GM21390 (cell line): ENCODE measurements at regions not wholly inside any gene's neighbourhood (a gene's known extent, or its start where the extent isn't known, plus 50 kb on each side); places are given as distances from the start of the nearest gene placed in this dataset.
"Not testable (repeated sequence)": the region's sequence is repeated elsewhere in the genome, so short reads cannot be mapped to it uniquely, and the experiment has no call there.

ENCODE experiments used
- ATAC-seq: cut with Tn5 transposase; IDR thresholded peaks from one replicate; pipeline ENCODE4 v1.9.1; 2021; ENCODE audit not compliant: unreplicated experiment

DNA sequence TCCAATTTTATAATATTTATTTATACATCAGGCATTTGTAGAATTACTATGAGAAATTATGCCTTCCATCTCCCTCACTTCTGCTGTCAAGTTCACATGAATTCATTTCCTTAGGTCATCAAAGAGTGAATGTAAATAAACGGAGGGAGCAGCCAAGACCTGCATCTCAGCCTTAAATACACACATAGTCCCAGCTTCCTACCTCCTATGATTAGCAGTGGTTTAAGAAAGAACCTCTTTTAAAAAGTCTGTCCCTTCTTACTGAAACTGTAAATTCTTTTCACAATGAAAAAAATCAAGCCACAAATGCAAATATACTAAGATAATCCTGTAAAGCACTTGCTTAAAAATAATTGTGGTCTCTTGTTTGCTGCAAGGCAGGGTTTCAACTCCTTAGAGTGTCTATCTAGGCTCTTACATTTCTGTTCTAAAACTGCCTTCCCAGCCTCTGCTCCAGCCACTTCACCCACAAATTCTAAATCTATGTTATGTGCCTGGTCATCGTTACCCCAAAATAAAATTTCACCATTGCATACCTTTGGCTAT is 532.7 kb upstream of the FSHR start:
- no peak for ATAC-seq

DNA sequence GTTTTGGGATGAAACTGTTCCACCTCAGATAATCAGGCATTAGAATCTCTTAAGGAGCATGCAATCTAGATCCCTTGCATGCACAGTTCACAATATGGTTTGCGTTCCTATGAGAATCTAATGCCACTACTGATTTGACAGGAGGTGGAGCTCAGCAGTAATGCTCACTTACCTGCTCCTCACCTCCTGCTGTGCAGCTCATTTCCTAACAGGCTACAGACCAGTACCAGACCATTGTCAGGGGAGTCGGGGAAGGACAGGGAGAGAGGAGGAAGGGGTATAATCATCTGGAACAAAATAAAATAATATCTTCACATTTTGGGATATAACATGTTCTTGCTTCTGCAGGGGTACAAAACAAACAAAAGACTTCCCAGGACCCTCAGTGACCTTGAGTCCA is 532.0 kb upstream of the FSHR start:
- no peak for ATAC-seq

DNA sequence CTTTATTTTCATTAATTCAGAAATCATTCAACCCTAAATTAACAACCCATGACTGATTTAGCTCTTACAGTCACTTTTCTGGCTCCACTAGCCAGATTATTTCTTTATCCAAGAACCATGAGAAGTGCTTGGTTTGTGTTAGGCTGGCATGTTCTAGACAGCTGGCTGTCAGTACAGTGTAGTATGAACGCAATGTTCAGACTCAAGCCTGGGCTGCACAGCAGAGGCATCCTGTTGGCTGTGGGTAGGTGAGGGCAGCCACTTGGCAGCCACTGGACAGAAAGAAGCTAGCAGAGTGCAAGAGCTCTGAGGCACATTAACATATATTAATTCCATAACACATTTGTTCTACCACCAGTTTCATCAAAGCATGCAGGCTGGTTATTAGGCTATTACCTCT is 522.9 kb upstream of the FSHR start:
- no peak for ATAC-seq

DNA sequence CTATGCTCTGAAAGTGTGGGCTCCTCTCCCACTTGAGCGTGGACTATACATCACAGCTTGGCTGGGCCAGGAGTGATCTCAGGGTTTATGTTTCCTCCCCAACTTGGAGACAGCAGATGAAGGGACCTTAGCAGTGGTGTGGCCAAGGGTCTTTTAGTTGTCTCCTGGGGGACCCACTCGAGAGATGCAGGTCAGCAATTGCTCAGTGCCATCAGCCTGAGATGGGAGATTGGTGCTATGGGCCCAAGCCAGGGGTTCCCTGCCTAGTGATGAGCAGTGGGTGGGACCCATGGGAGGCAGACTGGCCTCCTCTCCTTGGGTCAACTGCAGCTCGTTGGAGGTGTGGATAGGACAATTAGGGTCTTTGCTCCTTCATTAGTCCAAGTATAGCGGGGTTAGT is 510.5 kb upstream of the FSHR start:
- no peak for ATAC-seq

DNA sequence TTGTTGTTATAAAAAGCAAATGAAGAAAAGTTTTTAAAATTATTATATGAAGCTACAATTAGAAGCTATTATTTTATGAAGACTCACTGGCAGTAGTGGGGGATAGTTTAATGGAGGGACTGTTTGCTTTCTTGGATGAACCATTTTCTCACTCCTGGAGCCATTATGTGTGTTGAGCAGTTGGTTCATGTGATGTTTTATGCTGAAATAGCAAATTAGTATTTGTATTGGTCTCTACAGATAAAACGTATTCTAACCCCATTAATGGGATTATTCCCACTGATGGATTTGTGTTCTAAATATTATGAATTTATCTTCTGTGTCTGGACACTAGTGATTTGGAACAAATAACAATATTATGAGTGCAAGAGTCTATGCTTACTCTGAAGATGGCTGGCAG is 507.5 kb upstream of the FSHR start:
- no peak for ATAC-seq

DNA sequence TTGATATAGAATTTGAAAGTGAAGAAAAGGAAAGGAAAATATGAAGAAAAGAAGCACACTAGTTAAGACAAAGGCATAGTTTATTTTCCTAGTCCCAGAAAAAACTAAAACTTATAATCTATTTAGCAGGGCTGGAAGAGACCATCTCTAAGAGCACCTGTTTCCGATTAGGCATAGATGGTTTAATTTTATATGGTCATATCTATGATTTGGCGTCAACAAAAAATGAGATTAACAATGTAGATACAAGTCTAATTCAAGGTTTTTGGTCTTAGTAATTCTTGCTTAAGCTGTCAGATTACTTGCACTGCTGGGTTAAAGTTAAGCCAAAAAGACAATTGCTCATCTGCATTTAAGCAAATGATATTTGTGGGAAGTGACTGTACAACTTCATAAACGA is 502.5 kb upstream of the FSHR start:
- ATAC-seq: no peak

DNA sequence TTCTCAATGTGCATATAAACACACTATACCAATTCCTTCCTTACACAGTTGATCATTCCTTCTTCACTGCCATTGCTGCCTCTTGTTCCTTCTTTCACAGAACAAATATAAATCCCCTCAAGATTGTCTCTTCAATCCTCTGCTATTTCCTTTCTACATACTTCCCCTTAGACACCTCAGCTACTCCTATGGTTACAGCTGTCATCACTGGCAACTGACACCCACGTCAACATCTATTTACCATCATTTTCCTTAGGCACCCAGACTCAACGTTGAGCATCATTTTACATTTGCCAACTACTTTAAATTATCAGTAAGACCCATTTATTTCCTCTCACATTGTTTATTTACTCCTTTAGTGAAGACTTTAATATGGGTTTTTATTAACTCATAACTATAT is 488.8 kb upstream of the FSHR start:
- ATAC-seq: no peak

DNA sequence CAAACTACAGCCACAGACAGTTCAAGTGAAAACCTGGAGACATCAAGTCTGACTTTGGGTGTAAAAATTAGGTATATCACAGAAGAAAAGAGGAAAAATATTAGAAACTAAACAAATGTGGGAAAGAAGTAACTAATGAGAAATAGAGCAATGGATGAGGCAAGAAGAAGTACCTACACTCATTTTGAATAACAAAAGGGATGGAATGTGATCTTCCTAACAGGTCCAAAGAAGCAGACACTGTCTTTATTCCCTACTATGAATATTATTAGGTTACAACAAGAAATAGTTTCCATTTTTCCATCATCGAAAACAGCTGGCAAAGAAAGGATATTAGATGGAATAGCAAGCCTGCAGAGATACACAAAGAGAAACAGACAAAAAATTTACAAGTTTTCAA is 486.3 kb upstream of the FSHR start:
- no peak for ATAC-seq

DNA sequence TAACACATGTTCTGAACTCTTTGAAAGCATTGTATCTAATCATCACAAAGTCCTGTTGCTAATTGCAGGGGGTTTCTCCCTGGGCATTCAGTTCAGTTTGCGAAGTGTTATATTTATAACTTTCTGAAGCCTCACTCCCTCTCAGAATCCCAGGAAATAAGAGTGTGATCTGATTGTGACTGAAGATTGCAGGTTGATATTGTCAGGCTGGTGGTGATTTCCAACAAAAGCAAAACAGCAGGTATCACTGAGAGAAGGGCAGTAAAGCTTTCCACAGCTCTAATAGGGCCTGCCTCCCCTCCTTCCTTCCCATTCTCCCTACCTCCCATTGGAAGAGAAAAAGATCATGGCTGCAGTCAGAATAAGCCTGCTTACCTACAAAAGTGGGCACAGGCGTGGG is 466.7 kb upstream of the FSHR start:
- no peak for ATAC-seq

DNA sequence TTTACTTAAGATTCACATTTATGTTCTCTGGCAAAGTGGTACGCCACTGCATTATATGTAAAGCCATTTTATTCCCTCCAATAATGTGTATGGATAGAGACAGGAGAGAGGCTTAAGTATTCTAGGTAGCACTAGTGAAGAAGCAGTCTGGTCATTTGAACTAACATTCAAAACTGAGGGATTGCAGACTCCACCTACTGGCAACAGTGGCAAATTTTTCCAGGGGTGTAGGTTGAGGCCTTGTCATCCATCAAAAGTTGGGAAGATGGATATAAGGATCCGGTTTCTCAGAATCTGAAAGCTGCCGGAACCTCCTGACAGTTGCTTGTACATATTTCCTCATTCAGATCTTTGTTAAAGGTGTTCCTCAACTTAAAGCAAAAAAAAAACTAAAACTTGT is 465.5 kb upstream of the FSHR start:
- no peak for ATAC-seq

DNA sequence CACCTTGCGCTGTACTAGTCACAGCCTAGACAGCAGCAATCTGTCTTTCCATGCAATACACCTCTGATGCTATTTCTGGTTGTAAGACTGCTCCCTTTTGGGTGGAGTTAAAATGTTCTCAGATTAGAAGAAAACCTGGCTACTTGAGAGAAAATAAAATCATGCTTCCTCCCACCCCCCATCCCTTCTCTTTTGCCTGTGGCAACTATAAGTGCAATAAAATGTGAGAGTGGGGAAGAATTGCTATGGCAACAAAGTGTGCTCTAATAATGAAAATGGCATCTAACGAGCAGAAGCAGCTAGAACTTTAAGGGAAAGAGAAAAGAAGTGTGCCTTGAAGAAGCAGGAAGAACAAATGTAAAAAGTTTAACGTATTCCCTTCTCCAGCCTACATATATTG is 464.2 kb upstream of the FSHR start:
- ATAC-seq: no peak

DNA sequence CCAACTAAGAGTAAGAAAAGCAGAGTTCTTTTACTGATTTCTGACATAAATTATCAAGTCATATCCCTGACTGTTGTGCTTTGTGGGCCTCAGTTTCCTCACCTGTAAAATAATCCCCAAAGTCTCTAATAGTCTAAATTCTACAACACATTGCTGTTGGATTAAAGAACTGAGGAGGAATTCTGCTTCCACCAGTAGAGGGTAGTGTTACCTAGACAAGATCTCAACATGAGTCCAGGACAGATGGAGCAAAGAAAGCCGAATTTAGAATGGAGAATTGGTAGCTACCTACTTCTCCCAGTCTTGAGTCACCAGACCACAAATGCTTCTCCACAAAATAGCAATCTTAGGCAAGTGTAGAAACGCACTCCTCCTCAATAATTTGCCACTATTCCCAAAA is 462.5 kb upstream of the FSHR start:
- peak; percentile 46 for ATAC-seq

DNA sequence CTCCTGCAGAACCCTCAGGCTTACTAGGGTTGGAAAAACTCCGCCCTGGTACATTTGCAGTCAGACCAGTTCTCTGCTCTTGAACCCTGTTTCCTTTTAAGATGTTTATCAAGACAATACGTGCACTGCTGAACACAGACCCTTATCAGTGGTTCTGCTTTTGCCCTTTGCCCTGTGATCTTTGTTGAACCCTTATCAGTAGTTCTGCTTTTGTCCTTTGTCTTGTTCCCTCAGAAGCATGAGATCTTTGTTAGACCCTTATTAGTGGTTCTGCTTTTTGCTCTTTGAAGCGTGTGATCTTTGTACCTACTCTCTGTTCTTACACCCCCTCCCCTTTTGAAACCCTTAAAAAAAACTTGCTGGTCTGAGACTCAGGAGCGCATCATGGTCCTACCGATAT is 457.5 kb upstream of the FSHR start:
- not testable (repeated sequence) for ATAC-seq

DNA sequence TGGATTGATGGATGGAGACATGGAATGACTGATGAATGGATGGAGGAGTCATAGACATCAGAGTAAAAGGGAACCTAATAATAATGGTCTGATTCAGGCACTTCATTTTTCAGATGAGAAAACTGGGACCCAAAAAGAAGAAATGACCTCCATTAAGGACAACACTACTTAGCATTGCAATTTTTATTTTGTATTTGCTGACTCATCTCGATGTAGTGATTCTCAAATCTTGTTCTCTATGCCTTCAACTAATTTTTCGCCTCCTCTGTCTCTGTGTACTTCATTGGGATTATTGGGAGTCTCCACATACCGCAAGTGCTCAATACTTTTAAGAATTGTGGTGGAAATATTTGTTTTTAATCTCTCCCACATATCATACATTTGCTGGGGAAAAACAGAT is 446.2 kb upstream of the FSHR start:
- ATAC-seq: no peak

DNA sequence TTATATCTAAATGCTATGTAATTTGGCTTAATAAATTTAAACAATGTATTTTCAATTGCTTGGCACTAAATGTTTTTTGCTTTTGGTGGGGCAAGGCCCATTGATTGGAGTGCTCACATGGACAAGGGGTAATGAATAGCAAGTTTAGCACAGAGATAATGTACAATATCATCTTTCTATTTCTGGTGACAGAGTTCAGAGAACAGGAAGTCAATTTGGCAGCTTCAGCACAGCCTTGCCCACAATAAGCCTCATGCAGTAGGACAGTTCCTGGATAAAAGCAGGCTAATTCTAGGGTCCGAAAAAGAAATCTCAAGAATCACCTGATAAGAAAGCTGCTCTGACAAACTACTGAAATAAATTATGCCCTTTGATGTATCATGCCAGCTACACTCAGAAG is 443.9 kb upstream of the FSHR start:
- no peak for ATAC-seq

DNA sequence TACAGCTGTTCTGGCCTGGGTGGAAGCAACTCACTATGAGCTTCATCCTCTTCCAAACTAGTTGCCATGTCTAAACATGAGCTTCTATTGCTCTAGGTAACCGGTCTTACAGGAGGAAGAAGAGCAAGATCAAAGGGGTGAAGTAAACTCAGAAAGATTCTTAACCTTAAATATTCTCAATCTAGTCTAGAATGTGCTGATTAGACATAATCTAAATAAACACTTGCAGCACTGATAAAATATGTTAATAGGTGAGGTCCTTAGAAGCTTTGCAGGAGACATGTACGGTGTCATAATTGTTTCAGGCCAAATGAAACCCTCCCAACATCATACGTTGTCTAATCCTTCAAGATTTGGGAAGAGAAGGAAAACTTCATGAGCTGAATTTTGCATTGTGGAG is 431.6 kb upstream of the FSHR start:
- ATAC-seq: no peak

DNA sequence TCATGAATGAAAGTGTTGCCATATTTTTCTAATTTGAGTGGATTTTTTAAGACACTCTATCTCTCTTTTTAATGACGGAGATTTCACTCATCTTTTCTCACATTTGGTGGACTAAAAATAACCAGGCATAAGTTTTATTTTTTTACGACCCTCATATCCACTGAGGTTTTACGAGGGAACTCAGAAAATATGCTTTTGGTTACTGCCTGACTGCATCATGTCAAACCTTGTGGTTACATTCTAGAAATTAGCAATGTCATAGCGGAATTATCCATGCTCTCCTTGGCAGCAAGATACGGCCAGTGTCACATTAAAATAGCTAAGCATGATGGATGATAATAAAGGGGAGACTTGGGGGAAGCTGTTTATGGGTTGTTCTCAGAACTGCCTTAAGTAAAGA is 428.6 kb upstream of the FSHR start:
- ATAC-seq: no peak

DNA sequence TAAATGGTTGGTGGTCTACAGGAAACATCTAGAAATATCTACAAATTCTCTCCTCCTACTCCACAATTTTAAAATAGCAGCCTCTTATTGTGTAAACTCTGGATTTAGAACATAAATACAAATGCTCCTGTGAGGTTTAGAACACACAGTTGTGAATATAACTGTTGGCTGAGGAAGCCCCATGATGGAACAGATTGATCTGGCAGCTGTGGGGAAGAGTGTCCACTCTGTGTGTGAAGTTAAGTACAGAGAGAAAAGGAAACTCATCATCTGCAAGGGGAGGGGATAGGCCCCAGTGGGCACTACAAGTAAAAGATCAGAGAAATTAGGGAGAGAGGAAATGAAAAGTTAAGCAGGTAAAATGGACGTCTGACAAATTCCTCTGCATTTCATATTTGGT is 422.7 kb upstream of the FSHR start:
- ATAC-seq: no peak

DNA sequence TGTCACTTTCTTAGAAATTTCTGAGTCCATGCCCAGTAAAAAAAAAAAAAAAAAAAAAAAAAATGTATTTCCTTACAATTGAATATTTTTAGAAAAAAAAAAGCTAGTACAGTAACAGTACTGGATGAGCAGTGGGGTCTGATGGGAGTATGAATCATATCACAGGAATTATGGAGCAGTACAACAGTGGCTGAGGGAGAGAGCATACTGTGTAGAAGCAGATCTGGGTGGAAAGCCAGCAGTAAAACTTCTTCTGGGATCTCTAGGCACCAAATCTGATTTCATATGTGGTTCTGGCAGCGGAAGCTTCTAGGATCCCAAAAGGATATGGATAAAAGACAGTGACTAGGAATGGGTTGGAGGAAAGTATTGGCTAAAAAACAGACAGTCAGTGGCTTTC is 414.9 kb upstream of the FSHR start:
- ATAC-seq: no peak

DNA sequence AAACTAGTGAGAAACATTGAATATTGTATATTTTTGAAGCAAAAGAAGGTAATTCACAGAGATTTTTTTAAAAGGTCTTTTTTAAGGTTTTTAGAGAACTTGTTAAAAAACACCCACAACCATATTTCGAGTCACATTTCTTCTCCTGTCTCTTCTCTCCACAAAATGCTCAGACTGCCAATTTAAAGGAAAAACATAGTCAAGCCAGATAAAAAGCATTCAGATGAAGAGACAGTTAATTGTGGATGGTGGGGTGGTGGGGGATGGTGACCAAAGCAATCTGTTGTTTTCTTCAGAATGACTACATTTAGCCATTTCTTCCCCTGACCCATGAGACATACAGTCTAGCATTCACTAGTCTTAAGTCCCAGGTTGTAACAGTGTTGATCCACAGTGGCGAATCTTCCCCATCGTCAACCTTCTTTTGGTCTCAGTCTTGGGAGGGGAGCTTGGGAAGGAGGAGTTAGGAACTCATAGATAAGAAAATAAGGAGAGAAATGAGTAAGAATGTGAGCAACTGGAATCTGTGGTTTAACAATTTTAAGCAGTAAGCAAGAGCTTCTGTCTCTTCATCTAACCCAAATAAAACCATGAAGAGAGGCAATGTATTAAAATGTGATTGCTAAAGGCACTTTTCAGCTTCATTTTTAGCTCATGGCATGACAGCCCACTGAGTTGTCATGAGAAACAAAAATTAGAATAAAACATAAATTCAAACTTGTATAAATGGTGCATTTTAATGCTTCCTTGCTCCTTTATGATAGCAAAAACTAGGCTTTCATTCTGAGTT is 413.7 kb upstream of the FSHR start:
- ATAC-seq: no peak

DNA sequence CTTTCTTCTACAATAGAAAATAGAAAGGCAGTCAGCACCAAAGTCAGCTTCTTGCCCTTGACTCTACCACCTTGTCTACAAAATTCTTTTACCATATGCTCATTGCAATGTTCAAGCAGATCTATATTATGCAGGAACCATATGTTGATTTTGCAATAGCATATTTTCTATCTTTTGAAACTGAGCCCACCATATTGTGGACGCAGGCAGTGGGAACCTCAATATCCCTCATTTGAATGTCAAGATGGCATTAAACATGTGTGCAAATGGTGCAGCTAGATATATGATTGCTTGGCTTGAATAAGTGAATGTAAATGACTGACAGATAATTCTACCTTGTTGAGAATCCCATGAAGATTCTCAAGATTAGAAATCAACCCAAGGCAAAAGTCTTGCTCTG is 412.7 kb upstream of the FSHR start:
- no peak for ATAC-seq

DNA sequence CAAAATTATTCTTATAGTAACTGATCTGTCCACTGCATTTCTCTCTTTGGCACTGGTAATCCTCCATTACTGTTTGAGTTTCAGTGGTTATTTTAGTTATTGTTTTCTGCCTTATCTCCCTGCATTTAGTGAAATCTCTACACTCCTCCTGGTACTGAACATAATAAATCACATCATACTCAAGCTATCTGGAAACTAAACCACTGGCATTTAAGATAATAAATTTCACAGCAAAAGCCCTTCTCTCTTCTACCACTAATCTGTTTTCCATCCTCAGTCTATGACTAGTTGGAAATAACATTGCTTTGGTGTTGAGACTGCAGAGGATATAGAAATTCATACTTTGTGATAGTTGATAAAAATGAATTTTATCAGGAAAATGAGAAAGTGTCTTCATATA is 399.3 kb upstream of the FSHR start:
- no peak for ATAC-seq

DNA sequence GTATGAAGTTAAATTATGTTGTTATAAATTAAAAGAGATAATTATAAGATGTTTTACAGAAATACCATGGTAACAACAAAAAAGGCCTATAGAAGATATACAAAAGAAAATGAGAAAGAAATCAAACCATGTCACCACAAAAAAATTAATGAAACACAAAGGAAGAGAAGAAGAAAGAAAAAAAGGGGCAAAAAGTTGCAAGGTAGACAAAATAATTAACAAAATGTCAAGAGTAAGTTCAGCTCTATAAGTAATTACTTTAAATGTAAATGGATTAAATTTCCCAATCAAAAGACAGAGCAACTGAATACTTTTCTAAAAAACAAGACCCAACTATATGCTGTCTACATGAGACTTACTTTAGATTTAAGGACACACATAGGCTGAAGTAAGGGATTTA is 378.4 kb upstream of the FSHR start:
- no peak for ATAC-seq
